ENCODE measurements at regions not wholly inside any gene's neighbourhood (a gene's known extent, or its start where the extent isn't known, plus 50 kb on each side); places are given as distances from the start of the nearest gene placed in this dataset.

- TF ChIP-seq TEAD4 (IDR thresholded peaks at IDR 0.05) (no peak), EGR1 (IDR thresholded peaks at IDR 0.05) (no peak), CREB1 (IDR thresholded peaks at IDR 0.05; ENCODE audit: low read depth) (no peak), EP300 (IDR thresholded peaks at IDR 0.05; ENCODE audit: borderline replicate concordance) (no peak), FOXM1 (IDR thresholded peaks at IDR 0.05; ENCODE audit: borderline replicate concordance, low read depth) (no peak), MAX (IDR thresholded peaks at IDR 0.05) (no peak), RAD21 (IDR thresholded peaks at IDR 0.05; ENCODE audit: low read depth) (no peak), YY1 (IDR thresholded peaks at IDR 0.05; ENCODE audit: low read depth) (no peak), NFIC (IDR thresholded peaks at IDR 0.05) (no peak), ZBTB7A (IDR thresholded peaks at IDR 0.05; ENCODE audit: low read depth) (no peak), USF1 (IDR thresholded peaks at IDR 0.05) (no peak), TCF12 (IDR thresholded peaks at IDR 0.05; ENCODE audit: low read depth) (no peak), REST (IDR thresholded peaks at IDR 0.05; ENCODE audit: low read depth) (no peak), TAF1 (IDR thresholded peaks at IDR 0.05; ENCODE audit: low read depth) (no peak), CEBPB (IDR thresholded peaks at IDR 0.05) (no peak)
These were observed 174.8 kb downstream of the HHIP start for GRCh38 chr4:144820728-144821085.

- TF ChIP-seq NFIC (IDR thresholded peaks at IDR 0.05) (peak; percentile 84), EGR1 (IDR thresholded peaks at IDR 0.05) (no peak), TEAD4 (IDR thresholded peaks at IDR 0.05) (0 out of 2 replicates have a peak, but pooled peaks have one; percentile 4), TAF1 (IDR thresholded peaks at IDR 0.05; ENCODE audit: low read depth) (no peak), CREB1 (IDR thresholded peaks at IDR 0.05; ENCODE audit: low read depth) (no peak), EP300 (IDR thresholded peaks at IDR 0.05; ENCODE audit: borderline replicate concordance) (no peak), CEBPB (IDR thresholded peaks at IDR 0.05) (no peak), REST (IDR thresholded peaks at IDR 0.05; ENCODE audit: low read depth) (no peak), USF1 (IDR thresholded peaks at IDR 0.05) (no peak)
These were observed 186.0 kb downstream of the HHIP start for GRCh38 chr4:144831971-144832370.

GRCh38 chr4:144845411-144845810, 199.5 kb downstream of the HHIP start:
- TF ChIP-seq FOXM1 (IDR thresholded peaks at IDR 0.05; ENCODE audit: borderline replicate concordance, low read depth) (no peak), ZBTB7A (IDR thresholded peaks at IDR 0.05; ENCODE audit: low read depth) (no peak), EGR1 (IDR thresholded peaks at IDR 0.05) (no peak), MAX (IDR thresholded peaks at IDR 0.05) (no peak), YY1 (IDR thresholded peaks at IDR 0.05; ENCODE audit: low read depth) (no peak), CREB1 (IDR thresholded peaks at IDR 0.05; ENCODE audit: low read depth) (no peak), RAD21 (IDR thresholded peaks at IDR 0.05; ENCODE audit: low read depth) (no peak), TCF12 (IDR thresholded peaks at IDR 0.05; ENCODE audit: low read depth) (no peak), EP300 (IDR thresholded peaks at IDR 0.05; ENCODE audit: borderline replicate concordance) (no peak), REST (IDR thresholded peaks at IDR 0.05; ENCODE audit: low read depth) (no peak), CEBPB (IDR thresholded peaks at IDR 0.05) (no peak), TEAD4 (IDR thresholded peaks at IDR 0.05) (no peak), USF1 (IDR thresholded peaks at IDR 0.05) (no peak), TAF1 (IDR thresholded peaks at IDR 0.05; ENCODE audit: low read depth) (no peak), NFIC (IDR thresholded peaks at IDR 0.05) (no peak)

- TF ChIP-seq EGR1 (IDR thresholded peaks at IDR 0.05), result no peak
- no peak for TF ChIP-seq YY1 (IDR thresholded peaks at IDR 0.05; ENCODE audit: low read depth)
- TF ChIP-seq TEAD4 (IDR thresholded peaks at IDR 0.05), result no peak
- no peak for TF ChIP-seq TCF12 (IDR thresholded peaks at IDR 0.05; ENCODE audit: low read depth)
- no peak for TF ChIP-seq USF1 (IDR thresholded peaks at IDR 0.05)
- TF ChIP-seq EP300 (IDR thresholded peaks at IDR 0.05; ENCODE audit: borderline replicate concordance), result no peak
- TF ChIP-seq RAD21 (IDR thresholded peaks at IDR 0.05; ENCODE audit: low read depth), result no peak
- no peak for TF ChIP-seq ZBTB7A (IDR thresholded peaks at IDR 0.05; ENCODE audit: low read depth)
- TF ChIP-seq TAF1 (IDR thresholded peaks at IDR 0.05; ENCODE audit: low read depth), result no peak
- no peak for TF ChIP-seq REST (IDR thresholded peaks at IDR 0.05; ENCODE audit: low read depth)
- no peak for TF ChIP-seq MAX (IDR thresholded peaks at IDR 0.05)
- TF ChIP-seq CREB1 (IDR thresholded peaks at IDR 0.05; ENCODE audit: low read depth), result no peak
- no peak for TF ChIP-seq NFIC (IDR thresholded peaks at IDR 0.05)
- TF ChIP-seq CEBPB (IDR thresholded peaks at IDR 0.05), result no peak
- TF ChIP-seq FOXM1 (IDR thresholded peaks at IDR 0.05; ENCODE audit: borderline replicate concordance, low read depth), result no peak
These were observed 206.0 kb downstream of the HHIP start for GRCh38 chr4:144851948-144852347.

Measured in Ishikawa (cell line).